ENCODE measurements at regions not wholly inside any gene's neighbourhood (a gene's known extent, or its start where the extent isn't known, plus 50 kb on each side); places are given as distances from the start of the nearest gene placed in this dataset.

DNA sequence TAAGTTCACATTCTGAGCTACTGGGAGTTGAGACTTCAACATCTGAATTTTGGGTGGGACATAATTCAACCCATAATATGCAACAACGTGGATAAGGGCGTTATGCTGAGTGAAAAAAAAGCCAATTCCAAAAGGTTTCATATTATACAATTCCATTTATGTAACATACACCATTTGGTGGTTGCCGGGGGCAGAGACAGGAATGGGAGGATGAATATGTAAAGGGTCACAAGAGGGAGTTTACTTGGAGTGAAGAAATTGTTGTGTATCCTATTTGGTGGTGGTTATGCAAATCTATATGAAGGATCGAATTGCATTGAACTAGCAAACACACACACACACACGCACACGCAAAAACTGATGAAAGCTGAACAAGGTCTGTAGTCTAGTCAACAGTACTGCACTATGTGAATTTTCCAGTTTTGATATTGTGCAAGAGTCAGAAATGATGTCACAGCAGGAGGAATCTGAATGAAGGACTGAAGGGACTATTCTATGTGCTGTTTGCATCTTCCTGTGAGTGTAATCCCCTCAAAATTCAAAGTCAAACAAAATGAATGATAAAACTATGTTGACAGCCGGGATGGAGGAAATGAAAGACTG, 249.2 kb upstream of the HABP2 start:
- DNase-seq = no peak
- no peak overlapping the region for H3K27ac Mint-ChIP-seq
- H3K4me1 Mint-ChIP-seq = no peaks in the 10 kb centered on the region
- H3K27me3 Mint-ChIP-seq (ENCODE audit: low read depth in 3 of 3) = peaks cover 1 to 2% (median 2%) of the 10 kb centered on the region in 3 donors
- no peaks in the 10 kb centered on the region for H3K36me3 Mint-ChIP-seq
- H3K9me3 Mint-ChIP-seq = no peaks in the 10 kb centered on the region
- no peak overlapping the region for H3K4me3 Mint-ChIP-seq

DNA sequence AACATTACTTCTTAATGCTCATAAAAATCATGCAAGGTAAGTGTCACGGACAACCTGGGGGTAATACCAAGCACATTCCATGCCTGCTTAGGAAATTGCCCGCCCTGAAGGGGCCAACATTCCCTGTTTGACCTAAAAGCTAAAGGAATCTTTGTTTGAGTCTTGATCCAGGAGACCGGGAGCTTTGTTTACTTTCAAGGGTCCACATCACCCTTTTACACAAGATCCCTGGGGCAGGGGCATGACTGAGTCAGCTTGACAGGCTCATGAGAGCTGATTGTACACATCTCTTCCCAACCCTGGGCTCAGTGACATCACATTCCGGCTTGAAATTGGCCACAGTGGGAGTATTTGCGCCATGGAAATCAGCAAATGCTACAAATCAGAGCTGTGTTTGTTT, 248.1 kb upstream of the HABP2 start:
- Mint-ChIP-seq H3K36me3 (no peaks in the 10 kb centered on the region), H3K27ac (no peak overlapping the region), H3K27me3 (ENCODE audit: low read depth in 3 of 3) (peaks cover 1 to 2% (median 2%) of the 10 kb centered on the region in 3 donors), H3K4me1 (no peaks in the 10 kb centered on the region), H3K9me3 (no peaks in the 10 kb centered on the region), H3K4me3 (no peak overlapping the region)
- DNase-seq = no peak

DNA sequence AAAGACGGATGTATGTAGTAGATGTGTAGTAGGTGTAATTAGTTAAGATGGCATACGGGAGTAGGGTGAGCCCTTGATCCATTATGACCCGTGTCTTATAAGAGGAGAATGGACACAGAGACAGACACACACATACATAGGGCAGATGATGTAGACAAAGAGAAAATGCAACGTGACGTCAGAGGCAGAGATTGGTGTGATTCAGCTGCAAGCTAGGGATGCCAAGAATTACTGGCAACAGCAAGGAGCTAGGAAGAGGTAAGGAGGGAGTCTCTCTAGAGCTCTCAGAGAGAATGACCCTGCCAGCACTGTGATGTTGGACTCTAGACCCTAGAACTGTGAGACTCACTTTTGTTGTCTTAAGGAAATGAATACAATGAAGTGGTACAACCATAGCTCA, 247.0 kb upstream of the HABP2 start:
- no peak overlapping the region for H3K4me3 Mint-ChIP-seq
- H3K27me3 Mint-ChIP-seq (ENCODE audit: low read depth in 3 of 3) = peaks cover 2% of the 10 kb centered on the region in 3 donors
- H3K36me3 Mint-ChIP-seq = no peaks in the 10 kb centered on the region
- no peaks in the 10 kb centered on the region for H3K4me1 Mint-ChIP-seq
- no peak for DNase-seq
- H3K9me3 Mint-ChIP-seq = no peaks in the 10 kb centered on the region
- H3K27ac Mint-ChIP-seq = no peak overlapping the region

DNA sequence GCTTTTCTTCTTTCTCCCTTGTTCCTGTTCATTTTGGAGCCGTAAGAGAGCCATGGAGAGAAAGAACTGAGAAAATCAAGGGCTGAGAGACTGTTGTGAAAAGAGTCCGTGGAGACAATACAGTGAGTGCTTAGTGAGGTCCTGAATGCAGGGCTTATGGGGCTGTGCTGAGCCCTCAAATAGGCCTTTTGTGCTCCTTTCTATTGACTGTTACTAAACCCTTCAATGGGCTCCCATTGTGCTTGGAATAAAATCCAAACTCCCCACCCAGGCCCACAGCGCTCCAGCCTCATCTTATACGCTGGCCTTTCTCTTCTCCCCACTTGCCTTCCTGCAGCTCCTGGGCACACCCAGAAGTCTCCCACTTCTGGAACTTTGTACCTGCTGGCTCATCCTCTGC, 243.1 kb upstream of the HABP2 start:
- Mint-ChIP-seq H3K9me3 (no peaks in the 10 kb centered on the region), H3K27me3 (ENCODE audit: low read depth in 3 of 3) (peaks cover 0 to 3% (median 2%) of the 10 kb centered on the region in 3 donors), H3K27ac (no peak overlapping the region), H3K36me3 (no peaks in the 10 kb centered on the region), H3K4me1 (no peaks in the 10 kb centered on the region), H3K4me3 (no peak overlapping the region)
- DNase-seq = no peak

DNA sequence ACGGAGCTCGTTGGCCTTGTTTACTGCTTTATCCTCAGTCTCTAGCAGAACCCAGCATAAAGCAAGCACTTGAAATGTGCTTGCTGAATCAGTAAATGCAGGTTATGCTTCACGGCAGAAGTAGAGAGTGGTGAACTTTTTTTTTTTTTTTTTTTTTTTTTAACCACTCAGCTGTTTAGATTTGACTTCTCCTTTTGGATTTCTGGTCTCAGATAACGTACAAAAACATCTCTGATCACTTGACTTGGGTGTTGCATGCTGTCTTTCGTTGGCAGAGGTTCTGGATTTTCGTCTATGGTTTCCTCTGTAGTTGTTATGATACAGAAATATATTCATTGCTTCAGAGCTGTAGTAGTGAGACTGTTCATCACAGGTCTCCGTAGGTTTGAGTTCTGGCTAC, 242.5 kb upstream of the HABP2 start:
- Mint-ChIP-seq H3K4me1 (no peaks in the 10 kb centered on the region), H3K9me3 (no peaks in the 10 kb centered on the region), H3K36me3 (no peaks in the 10 kb centered on the region), H3K27me3 (ENCODE audit: low read depth in 3 of 3) (peaks cover 0 to 3% (median 2%) of the 10 kb centered on the region in 3 donors), H3K4me3 (no peak overlapping the region), H3K27ac (peak overlapping the region in 1 of 6 donors; percentile 37)
- no peak for DNase-seq

DNA sequence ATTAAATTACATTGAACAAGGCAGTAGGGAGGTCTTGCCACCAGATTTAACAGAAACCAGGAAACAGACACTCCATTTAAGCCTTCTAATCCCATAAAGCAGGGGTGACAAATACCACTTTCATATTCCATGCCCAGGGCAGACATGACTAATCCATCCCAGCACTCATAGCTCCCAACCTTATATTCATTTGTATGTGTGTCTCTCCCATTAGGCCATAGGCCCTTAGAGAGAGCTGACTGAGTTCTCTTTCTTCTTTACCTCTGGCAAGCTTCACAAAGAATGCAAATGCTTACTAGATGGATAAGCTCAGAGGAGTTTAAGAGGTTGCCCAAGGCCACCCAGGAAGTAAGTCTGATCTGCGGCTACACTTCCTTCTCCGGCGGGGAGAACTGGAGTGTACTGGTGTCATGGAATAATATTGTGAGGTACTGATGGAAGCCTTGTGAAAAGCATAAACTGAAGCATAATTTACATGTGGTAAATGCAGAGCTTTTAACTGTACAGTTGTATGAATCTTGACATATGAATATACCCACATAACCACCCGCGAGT, 239.7 kb upstream of the HABP2 start:
- Mint-ChIP-seq H3K4me3 (no peak overlapping the region), H3K27me3 (ENCODE audit: low read depth in 3 of 3) (peaks cover 0 to 6% (median 2%) of the 10 kb centered on the region in 3 donors), H3K9me3 (no peaks in the 10 kb centered on the region), H3K36me3 (no peaks in the 10 kb centered on the region), H3K4me1 (no peaks in the 10 kb centered on the region), H3K27ac (no peak overlapping the region)
- DNase-seq = no peak

DNA sequence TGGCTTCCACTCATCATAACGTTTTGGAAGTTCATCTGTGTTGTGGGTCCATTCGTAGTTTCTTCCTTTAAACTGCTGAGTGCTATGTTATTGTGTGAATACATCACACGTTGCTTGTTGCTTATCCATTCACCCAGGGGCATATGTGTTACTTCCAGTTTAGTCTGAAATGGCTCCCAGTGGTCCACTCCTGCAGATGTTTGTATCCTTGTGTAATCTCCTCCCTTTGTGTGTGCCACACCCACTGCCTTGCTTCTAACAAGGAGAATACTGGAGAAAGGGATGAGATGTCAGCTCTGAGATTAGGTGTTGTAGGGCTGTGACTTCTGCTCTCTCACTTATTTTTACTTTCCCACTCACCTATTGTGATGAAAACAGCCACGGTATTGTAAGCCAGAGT, 239.1 kb upstream of the HABP2 start:
- H3K9me3 Mint-ChIP-seq = no peaks in the 10 kb centered on the region
- H3K4me3 Mint-ChIP-seq = no peak overlapping the region
- H3K27me3 Mint-ChIP-seq (ENCODE audit: low read depth in 3 of 3) = peaks cover 0 to 7% (median 2%) of the 10 kb centered on the region in 3 donors
- no peaks in the 10 kb centered on the region for H3K4me1 Mint-ChIP-seq
- no peaks in the 10 kb centered on the region for H3K36me3 Mint-ChIP-seq
- DNase-seq = no peak
- H3K27ac Mint-ChIP-seq = no peak overlapping the region

DNA sequence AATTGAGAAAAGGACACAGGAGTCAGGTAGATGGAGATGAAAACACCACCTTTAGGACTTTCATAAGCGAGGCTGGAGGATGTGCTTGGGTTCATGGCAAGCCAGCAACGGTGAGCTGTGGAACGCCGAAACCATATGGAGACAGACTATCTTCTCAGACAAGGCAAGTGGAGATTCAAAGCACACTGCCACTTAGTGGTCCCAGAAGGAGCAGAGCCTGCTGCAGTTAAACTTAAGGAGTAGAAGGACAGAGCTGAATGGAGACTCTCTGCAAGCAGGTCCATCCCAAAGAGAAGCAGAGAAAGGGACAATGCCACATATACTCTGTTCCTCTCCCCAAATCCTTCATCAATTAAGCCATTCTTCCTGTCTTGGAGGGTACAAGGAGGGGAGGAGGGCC, 236.3 kb upstream of the HABP2 start:
- DNase-seq = no peak
- H3K9me3 Mint-ChIP-seq = no peaks in the 10 kb centered on the region
- H3K27ac Mint-ChIP-seq = no peak overlapping the region
- H3K4me3 Mint-ChIP-seq = no peak overlapping the region
- no peaks in the 10 kb centered on the region for H3K4me1 Mint-ChIP-seq
- H3K27me3 Mint-ChIP-seq (ENCODE audit: low read depth in 3 of 3) = peaks cover 0 to 5% (median 0%) of the 10 kb centered on the region in 3 donors
- H3K36me3 Mint-ChIP-seq = no peaks in the 10 kb centered on the region

DNA sequence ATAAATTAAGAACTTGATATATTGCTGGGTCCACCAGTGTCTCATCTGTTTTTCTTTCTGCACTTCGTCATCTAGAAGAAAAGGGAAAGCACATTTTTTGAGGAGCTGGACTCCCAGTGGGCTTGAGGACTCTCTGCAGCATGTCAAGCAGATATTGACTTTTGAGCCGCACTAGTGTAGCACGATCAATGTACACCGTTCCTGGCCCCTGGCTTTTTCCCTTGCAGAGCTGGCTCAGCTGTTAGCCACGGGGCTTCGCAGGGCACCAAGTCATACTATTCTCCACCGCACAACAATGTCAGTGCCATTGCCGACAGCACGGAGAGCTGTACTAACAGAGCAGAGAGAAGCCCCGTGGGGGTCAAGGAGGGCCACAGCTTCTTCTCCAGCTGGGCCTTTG, 235.4 kb upstream of the HABP2 start:
- DNase-seq = no peak
- no peak overlapping the region for H3K4me3 Mint-ChIP-seq
- H3K36me3 Mint-ChIP-seq = no peaks in the 10 kb centered on the region
- H3K4me1 Mint-ChIP-seq = no peaks in the 10 kb centered on the region
- no peaks in the 10 kb centered on the region for H3K9me3 Mint-ChIP-seq
- peaks cover 0 to 4% (median 1%) of the 10 kb centered on the region in 3 donors for H3K27me3 Mint-ChIP-seq (ENCODE audit: low read depth in 3 of 3)
- no peak overlapping the region for H3K27ac Mint-ChIP-seq

DNA sequence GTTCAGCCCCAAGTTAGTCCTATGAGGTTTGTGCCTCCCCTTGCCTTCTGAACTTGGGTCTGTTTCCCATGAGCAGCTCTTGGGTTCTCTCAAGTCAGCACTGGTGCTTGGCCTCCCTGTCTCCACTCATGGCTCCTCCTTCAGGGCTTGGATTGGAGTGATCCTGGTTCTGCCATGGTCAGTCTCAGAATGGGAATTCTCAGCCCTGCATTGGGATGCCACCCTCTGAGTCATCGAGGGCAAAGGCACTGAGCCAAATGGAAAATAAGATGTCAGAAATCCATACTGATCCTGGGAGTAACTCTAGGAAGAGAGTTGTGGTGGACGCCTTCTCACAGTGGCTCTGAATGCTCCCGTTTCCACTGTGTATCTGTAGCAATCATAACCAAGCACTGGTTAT, 233.4 kb upstream of the HABP2 start:
- no peak for DNase-seq
- no peaks in the 10 kb centered on the region for H3K36me3 Mint-ChIP-seq
- peaks cover 0 to 4% (median 2%) of the 10 kb centered on the region in 3 donors for H3K27me3 Mint-ChIP-seq (ENCODE audit: low read depth in 3 of 3)
- H3K27ac Mint-ChIP-seq = no peak overlapping the region
- no peaks in the 10 kb centered on the region for H3K4me1 Mint-ChIP-seq
- no peak overlapping the region for H3K4me3 Mint-ChIP-seq
- no peaks in the 10 kb centered on the region for H3K9me3 Mint-ChIP-seq

DNA sequence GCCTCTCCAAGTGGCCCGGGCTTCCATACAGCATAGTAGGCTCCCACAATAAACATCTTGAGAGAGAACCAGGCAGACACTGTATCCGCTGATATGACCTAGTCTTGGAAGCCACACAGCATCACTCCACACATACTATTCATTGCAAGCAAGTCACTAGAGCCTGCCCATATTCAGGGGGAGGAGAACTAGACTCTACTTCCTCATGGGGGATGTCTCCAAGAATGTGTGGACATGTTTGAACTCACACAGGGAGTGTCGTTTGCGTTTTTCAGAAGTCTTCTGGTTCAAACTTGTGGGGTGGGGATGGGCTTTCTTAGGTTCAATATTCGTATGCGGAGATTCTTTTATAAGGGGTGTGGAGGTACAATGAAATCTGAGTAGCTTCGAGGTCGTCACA, 232.6 kb upstream of the HABP2 start:
- no peaks in the 10 kb centered on the region for H3K36me3 Mint-ChIP-seq
- no peak overlapping the region for H3K27ac Mint-ChIP-seq
- no peaks in the 10 kb centered on the region for H3K9me3 Mint-ChIP-seq
- H3K27me3 Mint-ChIP-seq (ENCODE audit: low read depth in 3 of 3) = peaks cover 0 to 4% (median 2%) of the 10 kb centered on the region in 3 donors
- H3K4me1 Mint-ChIP-seq = no peaks in the 10 kb centered on the region
- H3K4me3 Mint-ChIP-seq = no peak overlapping the region
- DNase-seq = no peak

DNA sequence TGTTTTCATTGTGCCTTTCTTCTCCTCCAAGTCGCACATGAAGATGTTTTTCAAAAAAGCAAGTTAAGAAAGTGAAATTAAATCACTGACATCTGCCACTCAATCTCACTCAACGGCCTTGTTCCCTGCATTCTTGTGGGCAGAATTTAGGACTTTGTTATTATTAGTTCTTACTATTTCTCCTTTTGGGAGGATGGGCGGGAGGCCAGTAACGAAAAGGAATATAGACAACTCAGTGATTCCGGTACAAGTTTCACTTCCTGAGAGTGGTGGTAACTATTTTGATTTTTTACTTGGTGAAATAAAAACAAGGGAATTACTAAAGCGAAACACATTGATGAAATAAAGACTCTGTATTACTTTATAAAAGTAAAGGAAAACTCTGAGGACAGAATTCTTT, 231.9 kb upstream of the HABP2 start:
- Mint-ChIP-seq H3K4me1 (no peaks in the 10 kb centered on the region), H3K36me3 (no peaks in the 10 kb centered on the region), H3K4me3 (no peak overlapping the region), H3K27ac (no peak overlapping the region), H3K27me3 (ENCODE audit: low read depth in 3 of 3) (peaks cover 0 to 4% (median 2%) of the 10 kb centered on the region in 3 donors), H3K9me3 (no peaks in the 10 kb centered on the region)
- no peak for DNase-seq

DNA sequence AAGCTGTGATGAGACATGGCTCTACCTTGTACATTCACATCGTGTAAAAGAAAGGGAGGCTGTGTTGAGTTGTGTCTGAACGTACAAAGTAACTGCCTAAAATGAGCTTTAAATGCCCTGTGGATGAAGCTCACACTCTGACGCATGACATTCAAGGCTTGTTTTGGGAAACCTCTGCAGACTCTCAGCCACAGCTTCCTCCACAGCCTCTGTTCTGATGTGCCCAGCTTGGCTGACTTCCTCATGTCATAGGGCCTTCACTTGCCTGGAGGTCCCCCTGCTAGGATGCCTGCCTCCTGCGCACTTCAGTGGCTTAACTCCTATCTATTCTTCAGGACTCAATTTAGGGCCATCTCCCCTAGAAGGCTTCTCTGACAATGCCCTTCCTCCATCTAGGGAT, 230.0 kb upstream of the HABP2 start:
- no peaks in the 10 kb centered on the region for H3K4me1 Mint-ChIP-seq
- no peak overlapping the region for H3K27ac Mint-ChIP-seq
- H3K4me3 Mint-ChIP-seq = no peak overlapping the region
- no peaks in the 10 kb centered on the region for H3K9me3 Mint-ChIP-seq
- H3K27me3 Mint-ChIP-seq (ENCODE audit: low read depth in 3 of 3) = peaks cover 1 to 4% (median 3%) of the 10 kb centered on the region in 3 donors
- DNase-seq = no peak
- H3K36me3 Mint-ChIP-seq = no peaks in the 10 kb centered on the region

DNA sequence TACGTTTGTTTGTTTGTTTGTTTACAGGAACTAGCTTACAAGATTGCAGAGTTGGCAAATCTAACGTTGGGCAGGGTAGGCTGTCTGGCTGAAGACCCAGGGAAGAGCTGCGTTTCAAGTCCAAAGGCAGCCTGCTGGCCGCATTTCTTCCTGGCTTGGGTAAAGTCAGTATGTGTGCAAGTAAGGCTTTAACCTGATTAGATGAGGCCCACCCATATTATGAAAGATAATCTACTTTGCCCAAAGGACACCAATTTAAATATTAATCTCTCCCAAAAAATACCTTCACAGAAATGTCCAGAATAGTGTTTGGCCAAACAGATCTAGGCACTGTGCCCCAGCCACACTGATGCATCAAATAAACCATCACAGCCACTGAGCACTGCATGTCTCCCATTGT, 228.9 kb upstream of the HABP2 start:
- Mint-ChIP-seq H3K4me1 (no peaks in the 10 kb centered on the region), H3K9me3 (no peaks in the 10 kb centered on the region), H3K4me3 (no peak overlapping the region), H3K27me3 (ENCODE audit: low read depth in 3 of 3) (peaks cover 0 to 5% (median 1%) of the 10 kb centered on the region in 3 donors), H3K27ac (no peak overlapping the region), H3K36me3 (no peaks in the 10 kb centered on the region)
- no peak for DNase-seq

Data from immature natural killer cell (primary cell).